ENCODE measurements at regions not wholly inside any gene's neighbourhood (a gene's known extent, or its start where the extent isn't known, plus 50 kb on each side); places are given as distances from the start of the nearest gene placed in this dataset.

DNA sequence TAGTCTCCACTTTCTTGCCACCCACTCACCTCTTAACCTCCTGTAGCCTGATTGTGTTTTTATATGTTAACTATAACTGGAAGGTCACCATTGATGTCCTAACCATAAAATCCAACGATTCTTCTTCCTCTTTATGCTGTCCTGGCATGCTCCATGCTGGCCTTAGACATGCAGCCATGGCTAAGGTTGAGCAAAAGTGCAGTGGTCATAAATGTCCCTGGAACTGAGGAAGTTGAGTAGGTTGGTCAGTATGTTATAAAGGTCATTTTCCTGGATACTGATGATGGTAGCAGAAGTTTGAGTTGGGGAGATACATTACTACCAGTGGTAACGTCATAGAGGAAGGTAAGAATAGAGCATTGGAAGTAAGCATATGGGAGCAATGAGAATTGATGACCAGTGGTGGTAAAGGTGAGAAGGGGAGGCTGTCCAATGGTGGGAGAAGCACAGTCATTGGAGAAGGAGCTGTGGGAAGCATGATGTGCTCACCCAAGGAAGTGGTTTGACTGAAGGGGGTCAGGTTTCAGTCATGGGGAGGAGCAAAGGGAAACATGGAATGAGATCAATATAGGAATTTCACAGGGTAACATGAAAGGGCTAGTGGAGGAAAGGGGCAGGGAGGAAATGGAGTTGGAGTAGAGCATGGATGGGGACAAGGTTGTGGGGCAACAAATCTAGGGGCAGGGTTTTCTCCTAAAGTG lies 240.8 kb downstream of the DACT1 start:
- ATAC-seq, result no peak

DNA sequence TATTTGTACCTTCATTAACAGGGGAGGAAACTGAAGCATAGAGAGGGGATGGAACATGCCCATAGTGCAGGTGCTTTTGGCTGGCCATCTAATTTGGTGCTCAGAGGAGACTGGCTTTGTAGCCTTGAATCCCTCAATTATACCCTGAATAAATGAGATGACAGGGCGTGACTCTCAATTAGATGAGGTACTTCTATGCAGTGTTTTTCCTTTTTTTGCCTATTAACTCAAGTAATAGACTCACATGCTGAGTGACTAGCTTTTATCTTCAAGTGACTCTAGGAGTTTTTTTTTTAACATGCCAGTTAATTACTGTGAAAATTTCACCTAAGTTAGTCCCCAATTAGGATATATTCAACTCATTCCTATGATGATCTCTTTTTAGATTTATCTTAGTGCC lies 243.7 kb downstream of the DACT1 start:
- ATAC-seq, result no peak
- TF ChIP-seq ZFP3 (CRISPR knock-in tag; IDR thresholded peaks at IDR 0.05) (no peak), ZNF8 (CRISPR knock-in tag; IDR thresholded peaks at IDR 0.05) (no peak), ZNF70 (CRISPR knock-in tag; IDR thresholded peaks at IDR 0.05) (no peak), TCF4 (CRISPR knock-in tag; IDR thresholded peaks at IDR 0.05; ENCODE audit: borderline replicate concordance) (no peak), ZC3H10 (CRISPR knock-in tag; IDR thresholded peaks at IDR 0.05) (no peak), ZNF565 (CRISPR knock-in tag; conservative IDR thresholded peaks at IDR 0.05; ENCODE audit: low read depth) (no peak), ISL1 (CRISPR knock-in tag; IDR thresholded peaks at IDR 0.05) (no peak), BACH2 (CRISPR knock-in tag; IDR thresholded peaks at IDR 0.05; ENCODE audit: borderline replicate concordance) (no peak), GLIS3 (CRISPR knock-in tag; IDR thresholded peaks at IDR 0.05) (no peak)
- TF ChIP-seq, protein P1, sequence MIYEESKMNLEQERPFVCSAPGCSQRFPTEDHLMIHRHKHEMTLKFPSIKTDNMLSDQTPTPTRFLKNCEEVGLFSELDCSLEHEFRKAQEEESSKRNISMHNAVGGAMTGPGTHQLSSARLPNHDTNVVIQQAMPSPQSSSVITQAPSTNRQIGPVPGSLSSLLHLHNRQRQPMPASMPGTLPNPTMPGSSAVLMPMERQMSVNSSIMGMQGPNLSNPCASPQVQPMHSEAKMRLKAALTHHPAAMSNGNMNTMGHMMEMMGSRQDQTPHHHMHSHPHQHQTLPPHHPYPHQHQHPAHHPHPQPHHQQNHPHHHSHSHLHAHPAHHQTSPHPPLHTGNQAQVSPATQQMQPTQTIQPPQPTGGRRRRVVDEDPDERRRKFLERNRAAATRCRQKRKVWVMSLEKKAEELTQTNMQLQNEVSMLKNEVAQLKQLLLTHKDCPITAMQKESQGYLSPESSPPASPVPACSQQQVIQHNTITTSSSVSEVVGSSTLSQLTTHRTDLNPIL (CRISPR knock-in tag; IDR thresholded peaks at IDR 0.05; ENCODE audit: low read depth), result no peak
- TF ChIP-seq, protein P2, sequence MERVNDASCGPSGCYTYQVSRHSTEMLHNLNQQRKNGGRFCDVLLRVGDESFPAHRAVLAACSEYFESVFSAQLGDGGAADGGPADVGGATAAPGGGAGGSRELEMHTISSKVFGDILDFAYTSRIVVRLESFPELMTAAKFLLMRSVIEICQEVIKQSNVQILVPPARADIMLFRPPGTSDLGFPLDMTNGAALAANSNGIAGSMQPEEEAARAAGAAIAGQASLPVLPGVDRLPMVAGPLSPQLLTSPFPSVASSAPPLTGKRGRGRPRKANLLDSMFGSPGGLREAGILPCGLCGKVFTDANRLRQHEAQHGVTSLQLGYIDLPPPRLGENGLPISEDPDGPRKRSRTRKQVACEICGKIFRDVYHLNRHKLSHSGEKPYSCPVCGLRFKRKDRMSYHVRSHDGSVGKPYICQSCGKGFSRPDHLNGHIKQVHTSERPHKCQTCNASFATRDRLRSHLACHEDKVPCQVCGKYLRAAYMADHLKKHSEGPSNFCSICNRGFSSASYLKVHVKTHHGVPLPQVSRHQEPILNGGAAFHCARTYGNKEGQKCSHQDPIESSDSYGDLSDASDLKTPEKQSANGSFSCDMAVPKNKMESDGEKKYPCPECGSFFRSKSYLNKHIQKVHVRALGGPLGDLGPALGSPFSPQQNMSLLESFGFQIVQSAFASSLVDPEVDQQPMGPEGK (CRISPR knock-in tag; IDR thresholded peaks at IDR 0.05; ENCODE audit: borderline replicate concordance), result no peak
- TF ChIP-seq, protein P3, sequence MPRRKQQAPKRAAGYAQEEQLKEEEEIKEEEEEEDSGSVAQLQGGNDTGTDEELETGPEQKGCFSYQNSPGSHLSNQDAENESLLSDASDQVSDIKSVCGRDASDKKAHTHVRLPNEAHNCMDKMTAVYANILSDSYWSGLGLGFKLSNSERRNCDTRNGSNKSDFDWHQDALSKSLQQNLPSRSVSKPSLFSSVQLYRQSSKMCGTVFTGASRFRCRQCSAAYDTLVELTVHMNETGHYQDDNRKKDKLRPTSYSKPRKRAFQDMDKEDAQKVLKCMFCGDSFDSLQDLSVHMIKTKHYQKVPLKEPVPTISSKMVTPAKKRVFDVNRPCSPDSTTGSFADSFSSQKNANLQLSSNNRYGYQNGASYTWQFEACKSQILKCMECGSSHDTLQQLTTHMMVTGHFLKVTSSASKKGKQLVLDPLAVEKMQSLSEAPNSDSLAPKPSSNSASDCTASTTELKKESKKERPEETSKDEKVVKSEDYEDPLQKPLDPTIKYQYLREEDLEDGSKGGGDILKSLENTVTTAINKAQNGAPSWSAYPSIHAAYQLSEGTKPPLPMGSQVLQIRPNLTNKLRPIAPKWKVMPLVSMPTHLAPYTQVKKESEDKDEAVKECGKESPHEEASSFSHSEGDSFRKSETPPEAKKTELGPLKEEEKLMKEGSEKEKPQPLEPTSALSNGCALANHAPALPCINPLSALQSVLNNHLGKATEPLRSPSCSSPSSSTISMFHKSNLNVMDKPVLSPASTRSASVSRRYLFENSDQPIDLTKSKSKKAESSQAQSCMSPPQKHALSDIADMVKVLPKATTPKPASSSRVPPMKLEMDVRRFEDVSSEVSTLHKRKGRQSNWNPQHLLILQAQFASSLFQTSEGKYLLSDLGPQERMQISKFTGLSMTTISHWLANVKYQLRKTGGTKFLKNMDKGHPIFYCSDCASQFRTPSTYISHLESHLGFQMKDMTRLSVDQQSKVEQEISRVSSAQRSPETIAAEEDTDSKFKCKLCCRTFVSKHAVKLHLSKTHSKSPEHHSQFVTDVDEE (CRISPR knock-in tag; IDR thresholded peaks at IDR 0.05), result no peak

More for the DNA sequence above, 240.8 kb downstream of the DACT1 start:
- TF ChIP-seq GLIS3 (CRISPR knock-in tag; IDR thresholded peaks at IDR 0.05) (no peak), ZC3H10 (CRISPR knock-in tag; IDR thresholded peaks at IDR 0.05) (no peak), ZFP3 (CRISPR knock-in tag; IDR thresholded peaks at IDR 0.05) (no peak), TOX (CRISPR knock-in tag; IDR thresholded peaks at IDR 0.05; ENCODE audit: borderline replicate concordance) (no peak), ARNTL (CRISPR knock-in tag; IDR thresholded peaks at IDR 0.05; ENCODE audit: borderline replicate concordance, low read depth) (no peak), ZNF565 (CRISPR knock-in tag; conservative IDR thresholded peaks at IDR 0.05; ENCODE audit: low read depth) (no peak), CSDC2 (CRISPR knock-in tag; IDR thresholded peaks at IDR 0.05) (no peak), ISL1 (CRISPR knock-in tag; IDR thresholded peaks at IDR 0.05) (no peak), TCF4 (CRISPR knock-in tag; IDR thresholded peaks at IDR 0.05; ENCODE audit: borderline replicate concordance) (no peak), ZNF70 (CRISPR knock-in tag; IDR thresholded peaks at IDR 0.05) (no peak), ZNF8 (CRISPR knock-in tag; IDR thresholded peaks at IDR 0.05) (no peak), OSR1 (CRISPR knock-in tag; IDR thresholded peaks at IDR 0.05) (no peak), SNAI2 (CRISPR knock-in tag; IDR thresholded peaks at IDR 0.05) (no peak), RARB (CRISPR knock-in tag; IDR thresholded peaks at IDR 0.05) (no peak), ESRRG (CRISPR knock-in tag; IDR thresholded peaks at IDR 0.05) (no peak)
- TF ChIP-seq, protein P3 (CRISPR knock-in tag; IDR thresholded peaks at IDR 0.05), result no peak
- TF ChIP-seq, protein P2 (CRISPR knock-in tag; IDR thresholded peaks at IDR 0.05; ENCODE audit: borderline replicate concordance), result no peak
- TF ChIP-seq, protein P4, sequence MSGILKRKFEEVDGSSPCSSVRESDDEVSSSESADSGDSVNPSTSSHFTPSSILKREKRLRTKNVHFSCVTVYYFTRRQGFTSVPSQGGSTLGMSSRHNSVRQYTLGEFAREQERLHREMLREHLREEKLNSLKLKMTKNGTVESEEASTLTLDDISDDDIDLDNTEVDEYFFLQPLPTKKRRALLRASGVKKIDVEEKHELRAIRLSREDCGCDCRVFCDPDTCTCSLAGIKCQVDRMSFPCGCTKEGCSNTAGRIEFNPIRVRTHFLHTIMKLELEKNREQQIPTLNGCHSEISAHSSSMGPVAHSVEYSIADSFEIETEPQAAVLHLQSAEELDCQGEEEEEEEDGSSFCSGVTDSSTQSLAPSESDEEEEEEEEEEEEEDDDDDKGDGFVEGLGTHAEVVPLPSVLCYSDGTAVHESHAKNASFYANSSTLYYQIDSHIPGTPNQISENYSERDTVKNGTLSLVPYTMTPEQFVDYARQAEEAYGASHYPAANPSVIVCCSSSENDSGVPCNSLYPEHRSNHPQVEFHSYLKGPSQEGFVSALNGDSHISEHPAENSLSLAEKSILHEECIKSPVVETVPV (CRISPR knock-in tag; IDR thresholded peaks at IDR 0.05), result no peak
- TF ChIP-seq, protein P5, sequence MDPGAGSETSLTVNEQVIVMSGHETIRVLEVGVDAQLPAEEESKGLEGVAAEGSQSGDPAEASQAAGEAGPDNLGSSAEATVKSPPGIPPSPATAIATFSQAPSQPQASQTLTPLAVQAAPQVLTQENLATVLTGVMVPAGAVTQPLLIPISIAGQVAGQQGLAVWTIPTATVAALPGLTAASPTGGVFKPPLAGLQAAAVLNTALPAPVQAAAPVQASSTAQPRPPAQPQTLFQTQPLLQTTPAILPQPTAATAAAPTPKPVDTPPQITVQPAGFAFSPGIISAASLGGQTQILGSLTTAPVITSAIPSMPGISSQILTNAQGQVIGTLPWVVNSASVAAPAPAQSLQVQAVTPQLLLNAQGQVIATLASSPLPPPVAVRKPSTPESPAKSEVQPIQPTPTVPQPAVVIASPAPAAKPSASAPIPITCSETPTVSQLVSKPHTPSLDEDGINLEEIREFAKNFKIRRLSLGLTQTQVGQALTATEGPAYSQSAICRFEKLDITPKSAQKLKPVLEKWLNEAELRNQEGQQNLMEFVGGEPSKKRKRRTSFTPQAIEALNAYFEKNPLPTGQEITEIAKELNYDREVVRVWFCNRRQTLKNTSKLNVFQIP (CRISPR knock-in tag; IDR thresholded peaks at IDR 0.05; ENCODE audit: borderline replicate concordance, low read depth), result no peak
